ENCODE measurements at regions not wholly inside any gene's neighbourhood (a gene's known extent, or its start where the extent isn't known, plus 50 kb on each side); places are given as distances from the start of the nearest gene placed in this dataset.

DNA sequence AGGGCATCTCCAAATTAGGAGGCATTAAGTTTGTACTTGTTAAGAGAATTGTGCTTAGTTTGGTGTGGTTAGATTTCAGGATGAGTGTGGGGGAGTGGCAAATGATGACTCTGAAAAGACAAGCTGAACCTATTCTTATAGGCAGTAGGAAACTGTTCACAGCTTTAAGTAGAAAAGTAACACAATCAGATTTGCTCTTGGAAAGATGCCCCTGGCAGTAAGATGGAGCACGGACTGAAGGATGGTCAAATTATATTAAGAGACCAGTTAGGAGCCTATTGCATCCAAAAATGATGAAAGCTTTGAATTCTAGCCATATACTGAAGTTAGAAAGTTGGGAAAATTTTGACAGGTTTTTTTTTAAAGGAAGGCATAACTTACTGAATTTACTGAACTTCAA is 254.2 kb upstream of the MEF2C start:
- TF ChIP-seq, protein P1, sequence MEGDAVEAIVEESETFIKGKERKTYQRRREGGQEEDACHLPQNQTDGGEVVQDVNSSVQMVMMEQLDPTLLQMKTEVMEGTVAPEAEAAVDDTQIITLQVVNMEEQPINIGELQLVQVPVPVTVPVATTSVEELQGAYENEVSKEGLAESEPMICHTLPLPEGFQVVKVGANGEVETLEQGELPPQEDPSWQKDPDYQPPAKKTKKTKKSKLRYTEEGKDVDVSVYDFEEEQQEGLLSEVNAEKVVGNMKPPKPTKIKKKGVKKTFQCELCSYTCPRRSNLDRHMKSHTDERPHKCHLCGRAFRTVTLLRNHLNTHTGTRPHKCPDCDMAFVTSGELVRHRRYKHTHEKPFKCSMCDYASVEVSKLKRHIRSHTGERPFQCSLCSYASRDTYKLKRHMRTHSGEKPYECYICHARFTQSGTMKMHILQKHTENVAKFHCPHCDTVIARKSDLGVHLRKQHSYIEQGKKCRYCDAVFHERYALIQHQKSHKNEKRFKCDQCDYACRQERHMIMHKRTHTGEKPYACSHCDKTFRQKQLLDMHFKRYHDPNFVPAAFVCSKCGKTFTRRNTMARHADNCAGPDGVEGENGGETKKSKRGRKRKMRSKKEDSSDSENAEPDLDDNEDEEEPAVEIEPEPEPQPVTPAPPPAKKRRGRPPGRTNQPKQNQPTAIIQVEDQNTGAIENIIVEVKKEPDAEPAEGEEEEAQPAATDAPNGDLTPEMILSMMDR (IDR thresholded peaks at IDR 0.05; ENCODE audit: low read depth, low read length): no peak
- Histone ChIP-seq H3K9me3 (ENCODE audit: control insufficient read depth, insufficient read depth, low read length) (no peaks in the 10 kb centered on the region), H3K4me3 (ENCODE audit: low read depth, low read length) (no peak overlapping the region), H3K27me3 (ENCODE audit: control insufficient read depth, insufficient read depth, low read length) (no peaks in the 10 kb centered on the region), H3K27ac (ENCODE audit: low read depth, low read length) (no peak overlapping the region)
- DNase-seq (ENCODE audit: low read depth, low spot score): no peak
- ChIA-PET CTCF (no interaction called here), POLR2A (no interaction called here)

DNA sequence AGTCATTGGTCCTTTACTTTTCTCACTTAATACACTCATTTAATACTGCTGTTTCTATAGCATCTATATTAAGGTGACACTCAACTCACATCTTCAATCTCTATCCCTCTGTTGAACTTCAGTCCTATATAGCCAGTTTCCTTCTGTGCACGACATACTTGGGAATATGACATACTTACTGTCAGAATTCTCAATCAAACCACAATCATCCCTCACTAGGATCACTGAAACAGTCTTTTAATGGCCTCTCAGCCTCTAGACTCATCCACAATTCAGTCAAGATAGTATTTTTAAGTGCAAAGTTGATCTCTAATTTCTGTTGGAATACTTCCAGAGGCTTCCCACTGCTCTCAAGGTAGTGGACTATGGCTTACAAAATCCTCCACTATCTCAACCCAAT is 251.0 kb upstream of the MEF2C start:
- ChIA-PET POLR2A (no interaction called here), CTCF (no interaction called here)
- DNase-seq (ENCODE audit: low read depth, low spot score): no peak
- TF ChIP-seq, protein P1 (IDR thresholded peaks at IDR 0.05; ENCODE audit: low read depth, low read length): no peak
- H3K4me3 ChIP-seq (ENCODE audit: low read depth, low read length): no peak overlapping the region
- no peak overlapping the region for H3K27ac ChIP-seq (ENCODE audit: low read depth, low read length)
- H3K27me3 ChIP-seq (ENCODE audit: control insufficient read depth, insufficient read depth, low read length): no peaks in the 10 kb centered on the region
- H3K9me3 ChIP-seq (ENCODE audit: control insufficient read depth, insufficient read depth, low read length): no peaks in the 10 kb centered on the region

DNA sequence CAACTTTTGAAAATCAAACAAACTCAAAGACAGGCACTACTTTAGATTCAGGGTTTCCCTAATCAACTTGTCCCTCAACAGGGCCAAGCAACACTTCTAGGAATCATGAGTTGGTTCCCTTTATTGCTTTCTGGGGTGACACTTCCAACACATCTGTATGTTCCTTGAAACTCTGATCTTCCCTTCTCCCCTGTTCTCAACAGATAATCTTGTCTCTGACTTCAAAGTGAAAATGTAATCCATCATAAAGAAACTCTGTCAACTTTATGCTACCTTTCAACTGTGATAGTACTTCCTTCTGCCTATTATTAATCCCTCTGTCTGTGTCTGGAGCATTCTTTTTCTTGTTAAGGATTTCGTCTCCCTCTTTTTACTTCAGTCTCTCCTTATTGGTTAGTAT is 250.1 kb upstream of the MEF2C start:
- TF ChIP-seq, protein P1 (IDR thresholded peaks at IDR 0.05; ENCODE audit: low read depth, low read length): no peak
- H3K27ac ChIP-seq (ENCODE audit: low read depth, low read length): no peak overlapping the region
- POLR2A ChIA-PET: no interaction called here
- no peaks in the 10 kb centered on the region for H3K27me3 ChIP-seq (ENCODE audit: control insufficient read depth, insufficient read depth, low read length)
- no peak for DNase-seq (ENCODE audit: low read depth, low spot score)
- CTCF ChIA-PET: no interaction called here
- no peaks in the 10 kb centered on the region for H3K9me3 ChIP-seq (ENCODE audit: control insufficient read depth, insufficient read depth, low read length)
- no peak overlapping the region for H3K4me3 ChIP-seq (ENCODE audit: low read depth, low read length)

DNA sequence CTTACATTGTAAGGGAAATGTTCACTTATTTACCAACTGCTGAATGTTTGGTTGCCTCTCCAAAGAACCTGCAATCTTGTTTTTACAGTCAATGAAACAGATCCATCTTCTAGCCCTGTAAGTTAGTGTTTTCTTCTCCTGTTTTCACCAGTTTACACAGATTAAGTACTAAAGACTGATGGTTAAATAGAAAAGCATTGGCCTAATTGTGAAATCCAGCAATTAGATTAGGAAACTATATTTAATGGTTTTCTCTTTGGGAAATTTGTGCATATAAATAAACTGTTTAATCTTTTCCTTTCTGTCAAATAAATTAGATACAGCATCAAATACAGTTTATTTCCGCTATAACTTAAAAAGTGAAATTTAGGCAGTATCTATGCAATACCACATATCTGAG is 247.9 kb upstream of the MEF2C start:
- no peaks in the 10 kb centered on the region for H3K27me3 ChIP-seq (ENCODE audit: control insufficient read depth, insufficient read depth, low read length)
- DNase-seq (ENCODE audit: low read depth, low spot score): no peak
- no peak overlapping the region for H3K27ac ChIP-seq (ENCODE audit: low read depth, low read length)
- H3K9me3 ChIP-seq (ENCODE audit: control insufficient read depth, insufficient read depth, low read length): no peaks in the 10 kb centered on the region
- no peak overlapping the region for H3K4me3 ChIP-seq (ENCODE audit: low read depth, low read length)
- ChIA-PET CTCF (no interaction called here), POLR2A (no interaction called here)
- TF ChIP-seq, protein P1 (IDR thresholded peaks at IDR 0.05; ENCODE audit: low read depth, low read length): no peak

DNA sequence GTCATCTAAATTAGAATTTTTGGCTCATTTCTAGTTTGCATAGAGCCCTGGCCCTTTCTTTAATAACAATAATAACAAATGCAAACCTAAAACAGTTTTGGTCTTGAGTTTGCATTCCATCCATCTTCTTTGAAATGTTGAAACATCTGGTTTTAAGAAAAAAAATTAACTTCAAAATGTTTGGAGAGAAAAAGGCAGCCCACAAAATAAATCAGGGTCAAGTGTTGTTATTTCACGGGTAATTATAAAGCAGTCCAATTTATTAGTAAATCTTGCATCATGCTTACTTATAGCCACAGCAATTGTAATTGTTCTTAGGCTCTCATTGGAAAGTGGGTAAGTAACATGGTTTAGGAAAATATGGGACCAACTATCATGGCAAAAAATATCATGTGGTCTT is 247.0 kb upstream of the MEF2C start:
- ChIA-PET CTCF (interaction anchor here (0.9 kb wide), 1 partner anchor 402 kb away, joined by 4 read pairs; no protein-coding TSS in a partner anchor), POLR2A (no interaction called here)
- Histone ChIP-seq H3K9me3 (ENCODE audit: control insufficient read depth, insufficient read depth, low read length) (no peaks in the 10 kb centered on the region), H3K27me3 (ENCODE audit: control insufficient read depth, insufficient read depth, low read length) (no peaks in the 10 kb centered on the region), H3K4me3 (ENCODE audit: low read depth, low read length) (no peak overlapping the region), H3K27ac (ENCODE audit: low read depth, low read length) (no peak overlapping the region)
- TF ChIP-seq, protein P1 (IDR thresholded peaks at IDR 0.05; ENCODE audit: low read depth, low read length): no peak
- DNase-seq (ENCODE audit: low read depth, low spot score): no peak

All from AG04450 (cell line).